Osteoblast (primary cell): ENCODE measurements at regions not wholly inside any gene's neighbourhood (a gene's known extent, or its start where the extent isn't known, plus 50 kb on each side); places are given as distances from the start of the nearest gene placed in this dataset.
A peak's percentile ranks its signal among the peaks of the same experiment; 100 is the strongest.

Source experiments
- DNase-seq: peaks from one replicate; pipeline ENCODE4 v3.0.0; 2011; ENCODE audit warnings: low spot score, mixed read lengths; ENCODE audit not compliant: insufficient read length; ENCODE audit errors: missing footprints
- H2AFZ ChIP-seq: 2 replicates; pipeline ENCODE4 v1.6.0; 2011; ENCODE audit warnings: mild to moderate bottlenecking, low read length
- H3K27ac ChIP-seq: 2 replicates; pipeline ENCODE4 v1.5.1; 2011; ENCODE audit warnings: mild to moderate bottlenecking, low read depth, low read length, moderate library complexity
- H3K27me3 ChIP-seq: 2 replicates; pipeline ENCODE4 v1.6.0; 2012; ENCODE audit warnings: mild to moderate bottlenecking, control low read depth, inconsistent platforms, low read length, moderate library complexity; ENCODE audit not compliant: insufficient read depth
- H3K36me3 ChIP-seq: 2 replicates; pipeline ENCODE4 v1.5.1; 2011; ENCODE audit warnings: mild to moderate bottlenecking, low read length, control low read depth, moderate library complexity; ENCODE audit not compliant: insufficient read depth
- H3K4me1 ChIP-seq: 2 replicates; pipeline ENCODE4 v1.5.1; 2011; ENCODE audit warnings: mild to moderate bottlenecking, low read length, control low read depth, moderate library complexity; ENCODE audit not compliant: insufficient read depth
- H3K4me2 ChIP-seq: 2 replicates; pipeline ENCODE4 v1.6.0; 2011; ENCODE audit warnings: mild to moderate bottlenecking, low read length; ENCODE audit not compliant: insufficient read depth
- H3K4me3 ChIP-seq: fragments of 200-600 bp; sonication (generic); 3 replicates; pipeline ENCODE4 v1.5.1; 2012; ENCODE audit warnings: mild to moderate bottlenecking, low read length, inconsistent platforms; ENCODE audit not compliant: insufficient read depth
- H3K79me2 ChIP-seq: 2 replicates; pipeline ENCODE4 v1.6.0; 2012; ENCODE audit warnings: mild to moderate bottlenecking, low read length, control low read depth, inconsistent platforms; ENCODE audit not compliant: insufficient read depth
- H3K9me3 ChIP-seq: 2 replicates; pipeline ENCODE4 v1.5.1; 2011; ENCODE audit warnings: low read depth, low read length, control low read depth
- H4K20me1 ChIP-seq: 2 replicates; pipeline ENCODE4 v1.6.0; 2012; ENCODE audit warnings: mild to moderate bottlenecking, low read length, control low read depth; ENCODE audit not compliant: insufficient read depth
- TF ChIP-seq, protein P1 (sequence below): IDR thresholded peaks from 2 replicates; pipeline ENCODE4 v1.5.1; 2011; ENCODE audit warnings: mild to moderate bottlenecking, low read depth, low read length, moderate library complexity; ENCODE audit errors: extremely low read depth

DNA sequence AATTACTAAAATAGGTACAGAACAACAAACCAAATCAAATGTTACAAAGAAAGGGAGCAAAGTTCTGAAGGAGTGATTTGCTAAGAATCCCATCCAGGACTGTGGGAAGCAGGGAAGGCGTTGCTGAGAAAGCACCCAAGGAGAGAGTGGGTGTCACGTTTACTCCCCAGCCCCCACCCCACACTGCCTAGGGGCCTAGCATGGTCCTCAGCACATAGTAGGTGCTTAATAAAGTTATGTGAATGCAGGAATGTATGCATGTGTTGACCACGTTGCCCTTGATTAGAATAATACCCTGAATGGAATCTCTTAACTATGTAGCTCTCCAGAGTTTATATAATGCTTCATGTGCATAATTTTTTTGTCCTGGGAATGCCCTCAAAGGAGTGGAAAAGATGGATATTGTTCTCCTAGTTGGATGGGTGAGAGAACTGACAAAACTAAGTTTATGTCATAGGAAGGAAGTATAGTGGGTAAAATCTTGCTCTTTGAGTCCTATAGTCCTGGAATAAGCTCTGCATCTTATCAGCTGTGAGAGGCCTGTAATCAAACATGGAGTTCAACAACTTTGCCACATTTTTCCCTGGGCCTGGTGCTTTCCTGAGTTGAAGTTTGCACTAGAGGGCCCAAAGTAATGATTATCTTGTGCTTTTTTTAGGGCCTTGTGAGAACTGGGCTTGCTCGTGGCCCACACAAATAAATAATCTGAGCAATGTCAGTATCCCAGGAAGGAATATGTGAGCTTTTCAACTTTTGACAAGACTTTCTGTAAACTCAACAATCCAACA, 53.8 kb upstream of the LMO2 start:
- no peaks in the 10 kb centered on the region for H3K27me3 ChIP-seq
- H2AFZ ChIP-seq: no peak overlapping the region
- H3K36me3 ChIP-seq: no peaks in the 10 kb centered on the region
- no peaks in the 10 kb centered on the region for H3K9me3 ChIP-seq
- no peak overlapping the region for H3K4me3 ChIP-seq
- H3K4me2 ChIP-seq: no peak overlapping the region
- no peak for DNase-seq
- TF ChIP-seq, protein P1, sequence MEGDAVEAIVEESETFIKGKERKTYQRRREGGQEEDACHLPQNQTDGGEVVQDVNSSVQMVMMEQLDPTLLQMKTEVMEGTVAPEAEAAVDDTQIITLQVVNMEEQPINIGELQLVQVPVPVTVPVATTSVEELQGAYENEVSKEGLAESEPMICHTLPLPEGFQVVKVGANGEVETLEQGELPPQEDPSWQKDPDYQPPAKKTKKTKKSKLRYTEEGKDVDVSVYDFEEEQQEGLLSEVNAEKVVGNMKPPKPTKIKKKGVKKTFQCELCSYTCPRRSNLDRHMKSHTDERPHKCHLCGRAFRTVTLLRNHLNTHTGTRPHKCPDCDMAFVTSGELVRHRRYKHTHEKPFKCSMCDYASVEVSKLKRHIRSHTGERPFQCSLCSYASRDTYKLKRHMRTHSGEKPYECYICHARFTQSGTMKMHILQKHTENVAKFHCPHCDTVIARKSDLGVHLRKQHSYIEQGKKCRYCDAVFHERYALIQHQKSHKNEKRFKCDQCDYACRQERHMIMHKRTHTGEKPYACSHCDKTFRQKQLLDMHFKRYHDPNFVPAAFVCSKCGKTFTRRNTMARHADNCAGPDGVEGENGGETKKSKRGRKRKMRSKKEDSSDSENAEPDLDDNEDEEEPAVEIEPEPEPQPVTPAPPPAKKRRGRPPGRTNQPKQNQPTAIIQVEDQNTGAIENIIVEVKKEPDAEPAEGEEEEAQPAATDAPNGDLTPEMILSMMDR: no peak
- H3K27ac ChIP-seq: no peak overlapping the region
- H3K79me2 ChIP-seq: no peaks in the 10 kb centered on the region
- H3K4me1 ChIP-seq: peaks cover 23% of the 10 kb centered on the region
- no peaks in the 10 kb centered on the region for H4K20me1 ChIP-seq

DNA sequence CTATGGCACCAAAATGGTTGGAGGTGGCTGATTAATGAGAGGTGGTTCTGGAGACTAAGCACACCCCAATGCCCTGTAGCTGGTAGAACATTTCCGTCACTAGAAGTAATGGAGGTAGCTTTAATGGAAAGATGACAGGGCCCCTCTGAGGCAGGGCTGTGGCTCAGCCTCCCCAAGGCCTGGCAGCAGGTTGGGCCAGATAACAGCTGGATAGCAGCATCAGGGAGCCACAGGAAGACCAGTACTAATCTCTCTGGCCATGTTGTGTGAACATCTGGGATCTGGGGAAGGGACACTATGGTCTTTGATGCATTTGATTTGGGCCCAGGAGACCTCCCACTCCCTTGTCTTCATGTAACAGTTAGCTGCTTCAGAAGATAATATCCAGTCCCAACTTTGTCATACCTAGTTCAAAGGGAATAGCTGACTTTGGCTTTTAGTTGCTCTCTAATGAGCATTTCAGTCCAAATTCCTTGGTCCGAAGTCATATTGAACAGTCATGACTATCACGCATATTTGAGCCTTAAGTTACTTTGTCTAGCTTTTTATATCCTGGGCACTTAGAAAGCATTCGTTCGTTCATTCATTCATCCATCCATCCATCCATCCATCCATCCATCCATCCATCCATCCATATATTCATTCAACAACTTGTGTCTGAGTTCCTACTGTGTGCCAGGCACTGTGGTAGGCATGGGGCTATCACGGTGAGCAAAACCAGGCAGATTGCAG, 53.0 kb upstream of the LMO2 start:
- no peak overlapping the region for H3K4me3 ChIP-seq
- H3K27me3 ChIP-seq: no peaks in the 10 kb centered on the region
- H4K20me1 ChIP-seq: no peaks in the 10 kb centered on the region
- no peak for DNase-seq
- TF ChIP-seq, protein P1: no peak
- H3K4me1 ChIP-seq: peaks cover 23% of the 10 kb centered on the region
- no peak overlapping the region for H3K27ac ChIP-seq
- no peaks in the 10 kb centered on the region for H3K9me3 ChIP-seq
- no peak overlapping the region for H2AFZ ChIP-seq
- H3K4me2 ChIP-seq: no peak overlapping the region
- no peaks in the 10 kb centered on the region for H3K36me3 ChIP-seq
- H3K79me2 ChIP-seq: no peaks in the 10 kb centered on the region

DNA sequence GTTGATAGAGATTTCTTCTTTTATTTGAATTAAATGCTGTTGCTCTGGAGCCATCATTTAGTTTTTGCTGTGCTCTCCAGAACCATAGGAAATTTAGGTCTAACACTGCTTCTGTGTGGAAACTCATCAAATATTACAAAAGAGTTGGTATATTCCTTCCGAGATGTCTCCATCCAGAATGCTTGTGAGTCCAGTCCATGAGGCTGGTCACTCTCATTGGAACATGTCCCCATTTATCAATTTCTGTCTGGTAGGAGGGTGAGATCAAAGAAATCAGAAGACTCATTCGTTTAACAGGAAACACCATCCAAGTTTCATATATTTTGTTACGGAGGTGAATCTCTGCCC, 52.4 kb upstream of the LMO2 start:
- H4K20me1 ChIP-seq: no peaks in the 10 kb centered on the region
- no peaks in the 10 kb centered on the region for H3K27me3 ChIP-seq
- H3K4me1 ChIP-seq: peaks cover 23% of the 10 kb centered on the region
- TF ChIP-seq, protein P1: no peak
- no peak overlapping the region for H3K4me2 ChIP-seq
- H3K79me2 ChIP-seq: no peaks in the 10 kb centered on the region
- no peak overlapping the region for H2AFZ ChIP-seq
- no peak overlapping the region for H3K27ac ChIP-seq
- no peaks in the 10 kb centered on the region for H3K9me3 ChIP-seq
- no peak overlapping the region for H3K4me3 ChIP-seq
- no peak for DNase-seq
- no peaks in the 10 kb centered on the region for H3K36me3 ChIP-seq

DNA sequence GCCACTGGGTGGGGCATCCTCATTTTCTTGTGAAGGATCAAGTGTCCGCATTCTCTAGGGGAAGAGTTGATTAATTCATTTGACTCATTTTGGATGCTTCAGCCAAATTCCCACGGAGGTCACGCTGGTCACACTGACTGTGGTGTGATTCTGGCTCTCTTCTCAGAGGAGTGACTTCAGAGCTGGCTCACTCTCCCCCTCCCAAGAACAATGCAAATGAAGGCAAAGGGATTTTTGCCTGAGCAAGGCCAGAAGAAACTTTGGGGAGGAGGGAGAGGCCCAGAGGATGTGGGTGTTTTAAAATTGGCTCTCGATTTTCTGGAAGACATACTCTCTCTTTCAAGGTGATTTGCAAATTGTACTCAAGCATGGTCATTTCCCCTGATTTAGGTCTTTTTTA, 51.1 kb upstream of the LMO2 start:
- Histone ChIP-seq H3K27ac (peak overlapping the region; percentile 81), H3K79me2 (no peaks in the 10 kb centered on the region), H3K27me3 (no peaks in the 10 kb centered on the region), H4K20me1 (no peaks in the 10 kb centered on the region), H3K4me1 (peaks cover 23% of the 10 kb centered on the region), H3K4me2 (no peak overlapping the region), H3K36me3 (no peaks in the 10 kb centered on the region), H2AFZ (no peak overlapping the region), H3K9me3 (no peaks in the 10 kb centered on the region), H3K4me3 (no peak overlapping the region)
- TF ChIP-seq, protein P1: no peak
- DNase-seq: peak; percentile 92
